Choroid plexus epithelial cell (primary cell): ENCODE measurements at regions not wholly inside any gene's neighbourhood (a gene's known extent, or its start where the extent isn't known, plus 50 kb on each side); places are given as distances from the start of the nearest gene placed in this dataset.

Source experiments
- DNase-seq: peaks from one replicate; pipeline ENCODE4 v3.0.0-alpha.2; 2010; ENCODE audit warnings: low read depth
- H3K4me3 ChIP-seq: 2 replicates; pipeline ENCODE4 v1.5.1; 2011; ENCODE audit warnings: low read depth, mild to moderate bottlenecking, control low read depth, low read length, moderate library complexity
- TF ChIP-seq, protein P1 (sequence below): conservative IDR thresholded peaks from 2 replicates; pipeline ENCODE4 v1.5.1; 2011; ENCODE audit warnings: low read depth, mild to moderate bottlenecking, control low read depth, inconsistent platforms, low read length, moderate library complexity

DNA sequence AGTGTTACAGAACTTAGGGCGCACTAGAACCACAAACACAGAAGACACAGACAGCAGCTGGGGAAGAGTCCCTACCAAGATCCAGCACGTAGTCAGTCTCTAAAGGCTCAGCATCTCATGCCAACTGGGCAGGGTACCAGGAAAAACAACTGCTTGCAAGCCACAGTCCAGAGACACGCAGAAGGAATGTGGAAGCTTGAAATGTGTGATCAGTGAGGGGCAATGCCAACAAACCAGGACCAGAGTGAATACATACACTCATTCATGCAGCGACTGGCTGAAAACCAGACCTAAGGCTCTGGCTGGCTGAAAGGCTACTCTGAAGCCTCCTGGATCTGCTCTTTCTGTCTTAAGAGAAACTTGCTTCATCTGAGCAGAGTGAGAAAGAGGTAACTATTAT, 1484.8 kb downstream of the EFNB2 start:
- no peak overlapping the region for H3K4me3 ChIP-seq
- peak; percentile 34 for DNase-seq
- TF ChIP-seq, protein P1, sequence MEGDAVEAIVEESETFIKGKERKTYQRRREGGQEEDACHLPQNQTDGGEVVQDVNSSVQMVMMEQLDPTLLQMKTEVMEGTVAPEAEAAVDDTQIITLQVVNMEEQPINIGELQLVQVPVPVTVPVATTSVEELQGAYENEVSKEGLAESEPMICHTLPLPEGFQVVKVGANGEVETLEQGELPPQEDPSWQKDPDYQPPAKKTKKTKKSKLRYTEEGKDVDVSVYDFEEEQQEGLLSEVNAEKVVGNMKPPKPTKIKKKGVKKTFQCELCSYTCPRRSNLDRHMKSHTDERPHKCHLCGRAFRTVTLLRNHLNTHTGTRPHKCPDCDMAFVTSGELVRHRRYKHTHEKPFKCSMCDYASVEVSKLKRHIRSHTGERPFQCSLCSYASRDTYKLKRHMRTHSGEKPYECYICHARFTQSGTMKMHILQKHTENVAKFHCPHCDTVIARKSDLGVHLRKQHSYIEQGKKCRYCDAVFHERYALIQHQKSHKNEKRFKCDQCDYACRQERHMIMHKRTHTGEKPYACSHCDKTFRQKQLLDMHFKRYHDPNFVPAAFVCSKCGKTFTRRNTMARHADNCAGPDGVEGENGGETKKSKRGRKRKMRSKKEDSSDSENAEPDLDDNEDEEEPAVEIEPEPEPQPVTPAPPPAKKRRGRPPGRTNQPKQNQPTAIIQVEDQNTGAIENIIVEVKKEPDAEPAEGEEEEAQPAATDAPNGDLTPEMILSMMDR = no peak

DNA sequence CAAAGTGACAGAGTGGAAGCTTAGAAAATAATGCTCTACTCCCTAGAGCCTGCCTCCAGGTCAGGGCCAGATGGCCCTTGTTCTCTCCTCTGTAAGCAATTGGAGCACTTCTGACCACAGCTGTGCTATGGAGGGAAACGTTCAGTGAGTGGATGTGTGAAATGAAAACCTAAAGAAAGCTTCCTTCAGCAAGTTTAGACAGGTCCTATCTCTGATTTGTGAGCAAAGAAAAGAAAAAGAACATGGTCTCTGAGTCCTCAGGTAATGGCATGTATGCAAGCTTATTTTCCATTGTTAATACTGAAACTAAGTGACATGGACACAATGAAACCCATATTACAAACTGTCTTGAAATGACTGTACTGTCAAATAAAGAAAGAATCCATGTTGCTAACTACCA, 1486.8 kb downstream of the EFNB2 start:
- TF ChIP-seq, protein P1 = no peak
- no peak for DNase-seq
- no peak overlapping the region for H3K4me3 ChIP-seq

DNA sequence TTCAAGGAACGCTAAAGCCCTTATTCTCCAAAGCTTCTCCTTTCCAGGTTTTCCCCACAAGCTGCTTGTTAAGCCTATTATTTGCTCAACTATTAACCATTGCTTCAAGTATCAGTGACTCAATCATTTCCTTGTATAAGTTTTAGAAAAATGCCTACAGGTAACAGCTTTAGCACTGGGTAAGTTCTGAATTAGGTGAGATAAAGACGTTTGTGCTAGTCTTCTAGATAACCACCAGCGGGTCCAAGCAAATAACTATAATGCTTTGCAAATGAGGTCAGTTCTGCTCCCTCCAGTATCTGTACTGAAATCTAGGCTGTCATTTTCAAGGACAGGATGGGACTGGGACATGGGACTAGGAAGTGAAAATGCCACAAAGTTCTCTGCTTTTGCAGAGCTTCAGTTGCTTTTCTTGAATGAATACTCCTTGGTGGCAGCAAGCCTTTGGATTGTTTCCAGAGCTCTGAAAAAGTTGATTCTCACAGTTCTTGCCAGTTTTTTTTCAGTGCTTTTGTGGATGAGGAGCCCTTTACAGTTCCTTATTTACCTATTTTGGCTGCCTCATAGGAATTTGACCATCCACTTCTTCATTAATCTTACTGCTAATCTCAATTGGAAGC, 1487.7 kb downstream of the EFNB2 start:
- TF ChIP-seq, protein P1 = no peak
- peak; percentile 11 for DNase-seq
- H3K4me3 ChIP-seq = no peak overlapping the region

DNA sequence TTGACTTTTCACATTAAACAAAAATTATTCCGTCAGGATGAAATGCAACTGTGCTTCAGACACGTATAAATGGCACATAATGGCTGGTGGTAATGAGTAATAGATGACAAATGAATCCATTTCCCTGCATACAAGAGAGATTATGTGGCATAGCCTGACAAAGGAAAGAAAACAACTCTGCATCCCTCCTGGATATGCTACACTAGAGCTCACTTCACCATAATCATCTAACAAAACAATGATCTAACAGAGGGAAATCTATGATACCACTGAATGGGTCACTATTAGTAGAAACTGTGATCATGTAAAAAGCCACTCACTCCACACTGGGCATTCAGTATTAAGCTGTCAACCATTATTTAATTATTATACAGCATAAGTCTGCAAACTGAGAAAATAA, 1498.4 kb downstream of the EFNB2 start:
- no peak overlapping the region for H3K4me3 ChIP-seq
- no peak for DNase-seq
- TF ChIP-seq, protein P1 = no peak

DNA sequence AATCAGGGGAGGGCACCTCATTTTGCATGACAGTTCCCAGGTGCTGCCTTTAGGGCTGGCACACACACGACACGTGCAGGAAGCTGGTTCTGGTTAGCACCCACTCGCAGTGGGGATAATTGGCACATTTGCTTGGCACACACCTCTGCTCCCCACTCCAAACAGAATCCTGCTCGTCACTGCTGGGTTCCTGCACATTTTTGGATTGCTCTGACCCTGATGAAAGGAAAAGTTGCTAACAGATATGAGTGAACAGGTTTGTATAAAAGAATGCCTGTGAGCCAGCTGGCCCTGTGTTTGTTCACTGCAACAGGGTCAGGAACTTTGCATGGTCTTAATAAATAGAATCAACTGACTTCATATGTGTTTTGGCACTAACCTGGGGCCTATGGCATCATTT, 1500.4 kb downstream of the EFNB2 start:
- TF ChIP-seq, protein P1 = no peak
- no peak overlapping the region for H3K4me3 ChIP-seq
- peak; percentile 3 for DNase-seq

DNA sequence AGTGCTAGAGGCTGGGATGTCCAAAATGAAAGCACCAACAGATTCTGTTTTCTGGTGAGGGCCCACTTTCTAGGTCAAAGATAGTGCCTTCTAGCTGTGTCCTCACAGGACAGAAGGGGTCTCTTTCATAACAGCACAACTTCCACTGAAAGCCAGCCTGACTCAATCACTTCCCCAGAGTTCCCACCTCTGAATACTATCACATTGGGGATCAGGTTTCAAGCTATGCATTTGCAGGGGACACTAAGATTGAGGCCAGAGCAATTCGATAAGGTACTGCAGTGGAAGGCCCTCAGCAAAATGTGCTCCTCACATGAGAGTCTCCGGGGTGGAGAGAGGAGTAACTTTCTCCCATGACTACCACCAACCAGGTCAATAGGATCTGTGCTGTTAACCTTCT, 1501.5 kb downstream of the EFNB2 start:
- TF ChIP-seq, protein P1 = no peak
- no peak for DNase-seq
- H3K4me3 ChIP-seq = no peak overlapping the region

DNA sequence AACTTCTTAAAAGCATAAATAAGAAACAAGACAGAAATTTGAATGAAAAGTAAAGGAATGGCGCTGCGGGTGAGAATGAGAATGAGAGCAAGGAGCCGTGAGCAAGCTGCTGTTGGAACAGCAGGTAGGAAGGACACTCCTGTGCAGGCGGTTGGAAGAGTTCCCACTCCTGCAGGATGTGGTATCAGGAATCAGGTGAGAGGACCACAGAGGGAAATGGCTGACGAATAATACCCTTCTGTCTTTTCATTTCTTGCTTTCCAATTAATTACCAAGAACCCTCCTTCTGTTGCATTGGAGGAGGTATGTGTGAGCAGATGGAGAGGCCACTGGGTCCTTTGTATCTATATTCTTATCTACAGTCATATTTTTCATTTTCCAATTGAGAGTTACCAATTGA, 1504.2 kb downstream of the EFNB2 start:
- no peak overlapping the region for H3K4me3 ChIP-seq
- no peak for DNase-seq
- TF ChIP-seq, protein P1 = no peak
